ENCODE measurements at regions not wholly inside any gene's neighbourhood (a gene's known extent, or its start where the extent isn't known, plus 50 kb on each side); places are given as distances from the start of the nearest gene placed in this dataset.

DNA sequence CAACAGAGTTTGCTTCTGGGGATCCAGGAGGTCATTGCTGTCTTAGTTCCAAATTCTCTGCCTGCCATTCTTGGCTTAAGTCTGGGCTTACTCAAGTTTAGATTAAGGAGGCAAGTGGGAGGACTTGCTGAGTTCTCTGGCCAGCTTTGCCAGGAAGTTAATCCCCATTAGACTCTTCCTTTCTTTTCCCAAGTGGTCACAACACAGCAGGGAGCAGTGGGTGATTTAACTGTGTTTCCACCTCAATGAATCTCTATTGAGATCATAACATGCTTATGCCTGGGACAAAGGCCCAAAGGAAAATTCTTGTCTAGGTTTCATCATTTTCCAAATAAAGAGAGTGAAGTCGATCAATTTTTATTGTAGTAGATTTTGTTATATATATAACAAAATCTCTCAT lies 1159.6 kb downstream of the SORCS3 start:
- no peak overlapping the region for H3K27ac Mint-ChIP-seq
- no peaks in the 10 kb centered on the region for H3K36me3 Mint-ChIP-seq (ENCODE audit: low read depth)
- H3K27me3 Mint-ChIP-seq (ENCODE audit: low read depth) = no peaks in the 10 kb centered on the region
- no peaks in the 10 kb centered on the region for H3K9me3 Mint-ChIP-seq
- H3K4me3 Mint-ChIP-seq = no peak overlapping the region
- peaks cover 4% of the 10 kb centered on the region for H3K4me1 Mint-ChIP-seq
- TF ChIP-seq, protein P1, sequence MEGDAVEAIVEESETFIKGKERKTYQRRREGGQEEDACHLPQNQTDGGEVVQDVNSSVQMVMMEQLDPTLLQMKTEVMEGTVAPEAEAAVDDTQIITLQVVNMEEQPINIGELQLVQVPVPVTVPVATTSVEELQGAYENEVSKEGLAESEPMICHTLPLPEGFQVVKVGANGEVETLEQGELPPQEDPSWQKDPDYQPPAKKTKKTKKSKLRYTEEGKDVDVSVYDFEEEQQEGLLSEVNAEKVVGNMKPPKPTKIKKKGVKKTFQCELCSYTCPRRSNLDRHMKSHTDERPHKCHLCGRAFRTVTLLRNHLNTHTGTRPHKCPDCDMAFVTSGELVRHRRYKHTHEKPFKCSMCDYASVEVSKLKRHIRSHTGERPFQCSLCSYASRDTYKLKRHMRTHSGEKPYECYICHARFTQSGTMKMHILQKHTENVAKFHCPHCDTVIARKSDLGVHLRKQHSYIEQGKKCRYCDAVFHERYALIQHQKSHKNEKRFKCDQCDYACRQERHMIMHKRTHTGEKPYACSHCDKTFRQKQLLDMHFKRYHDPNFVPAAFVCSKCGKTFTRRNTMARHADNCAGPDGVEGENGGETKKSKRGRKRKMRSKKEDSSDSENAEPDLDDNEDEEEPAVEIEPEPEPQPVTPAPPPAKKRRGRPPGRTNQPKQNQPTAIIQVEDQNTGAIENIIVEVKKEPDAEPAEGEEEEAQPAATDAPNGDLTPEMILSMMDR (IDR thresholded peaks at IDR 0.05; ENCODE audit: unreplicated experiment in 3 of 3) = no peak

DNA sequence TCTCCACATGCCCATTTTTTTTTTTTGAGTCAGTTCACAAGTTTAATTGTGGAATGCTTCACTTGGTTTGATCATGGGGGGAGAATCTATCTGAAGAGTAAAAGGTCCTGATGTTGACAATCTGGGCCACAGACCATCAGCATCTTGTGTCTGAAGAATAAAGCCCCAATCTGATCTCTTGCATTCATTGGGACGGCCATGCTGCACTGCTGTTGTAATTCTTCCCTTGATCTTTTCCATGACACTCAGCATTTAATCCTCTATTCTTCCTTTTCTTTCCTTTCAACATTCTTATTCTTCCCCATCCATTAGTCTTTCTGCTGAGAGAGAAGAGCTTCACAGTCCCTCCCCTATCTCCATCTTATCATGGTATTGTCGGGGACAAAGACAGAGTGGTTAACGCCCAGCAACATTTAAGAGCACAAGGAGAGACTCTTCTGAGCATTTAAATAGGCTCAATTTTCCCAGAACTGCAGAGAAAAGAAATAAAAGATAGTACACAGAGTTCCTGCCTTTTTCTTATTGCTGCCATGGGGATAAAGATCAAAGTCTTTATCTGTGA lies 1157.3 kb downstream of the SORCS3 start:
- Mint-ChIP-seq H3K9me3 (no peaks in the 10 kb centered on the region), H3K27ac (no peak overlapping the region), H3K27me3 (ENCODE audit: low read depth) (no peaks in the 10 kb centered on the region), H3K4me1 (peaks cover 4% of the 10 kb centered on the region), H3K36me3 (ENCODE audit: low read depth) (no peaks in the 10 kb centered on the region), H3K4me3 (no peak overlapping the region)
- TF ChIP-seq, protein P1 (IDR thresholded peaks at IDR 0.05; ENCODE audit: unreplicated experiment in 3 of 3) = no peak

DNA sequence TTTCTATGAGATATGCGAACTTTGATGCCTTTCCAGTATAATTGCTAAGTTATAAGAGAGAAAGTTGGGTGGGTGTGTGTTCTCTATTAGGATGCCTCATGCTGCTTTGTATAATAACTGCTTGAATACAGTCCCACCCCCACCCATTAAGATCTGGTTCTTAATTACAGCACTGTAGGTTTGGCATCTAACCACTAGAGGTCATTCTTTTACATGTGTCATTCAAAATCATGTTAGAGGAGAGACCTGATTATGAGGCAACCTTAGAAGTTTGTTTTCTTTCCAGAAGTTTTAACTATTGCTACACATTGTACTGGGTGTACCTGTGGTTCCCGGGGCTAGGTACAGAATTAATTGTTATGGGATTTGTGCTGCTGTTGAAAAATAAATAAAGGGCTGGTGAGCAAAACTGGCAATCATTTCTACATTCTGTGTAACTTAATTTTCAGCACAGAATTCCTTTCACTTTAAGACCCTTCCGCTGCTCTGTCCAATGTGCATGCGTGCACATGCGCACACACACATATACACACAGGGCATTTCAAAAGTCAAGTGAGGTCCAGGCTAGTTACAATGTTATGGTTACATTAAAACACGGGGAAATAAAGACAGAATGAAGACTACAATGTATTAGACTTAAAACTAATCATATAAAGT lies 1156.3 kb downstream of the SORCS3 start:
- no peak overlapping the region for H3K4me3 Mint-ChIP-seq
- no peaks in the 10 kb centered on the region for H3K27me3 Mint-ChIP-seq (ENCODE audit: low read depth)
- no peak overlapping the region for H3K27ac Mint-ChIP-seq
- H3K36me3 Mint-ChIP-seq (ENCODE audit: low read depth) = no peaks in the 10 kb centered on the region
- H3K9me3 Mint-ChIP-seq = no peaks in the 10 kb centered on the region
- H3K4me1 Mint-ChIP-seq = peaks cover 4% of the 10 kb centered on the region
- TF ChIP-seq, protein P1 (IDR thresholded peaks at IDR 0.05; ENCODE audit: unreplicated experiment in 3 of 3) = peak; percentile 54 to 64 (median 56)

DNA sequence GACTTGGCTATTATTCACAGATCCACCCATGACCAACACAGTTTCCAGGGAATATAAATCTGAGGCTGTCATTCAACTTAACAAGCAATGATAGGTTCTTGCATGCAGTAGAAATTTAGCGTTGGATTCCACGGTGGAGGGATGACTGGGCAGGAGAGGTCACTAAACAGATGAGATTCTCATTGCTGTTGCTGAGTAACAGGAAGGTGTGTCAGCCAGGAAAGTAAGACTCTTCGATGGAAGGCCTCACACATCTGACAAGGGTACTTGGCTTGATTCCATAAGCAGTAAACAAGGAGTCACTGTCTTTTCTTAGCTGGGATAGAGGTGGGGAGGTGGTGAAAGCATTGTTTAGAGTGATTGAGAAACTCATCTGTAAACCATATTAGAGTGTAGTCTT lies 1152.0 kb downstream of the SORCS3 start:
- Mint-ChIP-seq H3K4me3 (no peak overlapping the region), H3K4me1 (peaks cover 4% of the 10 kb centered on the region), H3K27ac (no peak overlapping the region), H3K27me3 (ENCODE audit: low read depth) (peaks cover under 1% of the 10 kb centered on the region), H3K9me3 (no peaks in the 10 kb centered on the region), H3K36me3 (ENCODE audit: low read depth) (no peaks in the 10 kb centered on the region)
- TF ChIP-seq, protein P1 (IDR thresholded peaks at IDR 0.05; ENCODE audit: unreplicated experiment in 3 of 3) = no peak

DNA sequence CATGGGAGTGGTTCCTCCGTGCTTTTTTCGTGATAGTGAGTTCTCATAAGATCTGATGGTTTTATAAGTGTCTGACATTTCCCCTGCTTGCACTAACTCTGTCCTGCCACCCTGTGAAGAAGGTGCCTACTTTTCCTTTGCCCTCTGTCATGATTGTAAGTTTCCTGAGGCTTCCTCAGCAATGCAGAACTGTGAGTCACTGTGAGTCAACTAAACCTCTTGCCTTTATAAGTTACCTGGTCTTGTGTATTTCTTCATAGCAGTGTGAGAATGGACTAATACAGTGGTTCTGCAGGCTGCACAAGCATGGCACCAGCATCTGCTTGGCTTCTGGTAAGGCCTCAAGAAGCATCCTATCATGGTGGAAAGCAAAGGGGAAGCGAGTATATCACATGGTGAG lies 1144.6 kb downstream of the SORCS3 start:
- Mint-ChIP-seq H3K4me3 (no peak overlapping the region), H3K27me3 (ENCODE audit: low read depth) (peaks cover 9% of the 10 kb centered on the region), H3K4me1 (no peaks in the 10 kb centered on the region), H3K9me3 (peaks cover 22% of the 10 kb centered on the region), H3K27ac (no peak overlapping the region), H3K36me3 (ENCODE audit: low read depth) (no peaks in the 10 kb centered on the region)
- TF ChIP-seq, protein P1 (IDR thresholded peaks at IDR 0.05; ENCODE audit: unreplicated experiment in 3 of 3) = no peak

DNA sequence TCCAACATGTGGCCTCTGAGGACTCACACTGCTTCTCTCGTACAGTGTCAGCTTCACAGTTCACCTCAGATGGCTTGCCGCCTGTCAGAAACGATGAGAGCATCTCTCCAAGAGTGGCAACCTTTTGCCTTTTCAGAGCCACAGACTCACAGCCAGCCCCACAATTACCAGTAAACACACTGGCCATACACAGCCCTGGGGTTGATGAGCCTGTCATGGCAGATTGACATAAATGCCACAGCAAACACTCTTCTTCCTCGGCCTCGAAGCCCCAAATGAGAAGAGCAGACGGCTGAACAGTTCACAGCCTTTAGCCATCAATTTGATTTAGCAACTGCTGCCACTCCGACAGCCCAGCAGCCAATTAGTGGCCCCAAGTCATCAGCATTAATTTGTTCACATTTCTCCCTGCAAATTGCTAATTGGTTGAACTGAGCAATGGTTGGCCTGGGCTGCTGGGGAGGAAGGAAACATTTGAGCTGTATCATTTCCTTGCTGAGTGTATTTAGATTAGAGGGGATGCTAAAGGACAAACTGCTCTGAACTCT lies 1142.9 kb downstream of the SORCS3 start:
- Mint-ChIP-seq H3K4me3 (no peak overlapping the region), H3K27ac (no peak overlapping the region), H3K27me3 (ENCODE audit: low read depth) (peaks cover 9% of the 10 kb centered on the region), H3K4me1 (no peaks in the 10 kb centered on the region), H3K9me3 (peaks cover 22% of the 10 kb centered on the region), H3K36me3 (ENCODE audit: low read depth) (no peaks in the 10 kb centered on the region)
- TF ChIP-seq, protein P1 (IDR thresholded peaks at IDR 0.05; ENCODE audit: unreplicated experiment in 3 of 3) = no peak
